Endothelial cell (in vitro differentiated cells): ENCODE measurements at regions not wholly inside any gene's neighbourhood (a gene's known extent, or its start where the extent isn't known, plus 50 kb on each side); places are given as distances from the start of the nearest gene placed in this dataset.

ENCODE experiments used
- DNase-seq: peaks from one replicate; pipeline ENCODE4 v3.0.0; 2021; ENCODE audit warnings: low spot score
- H3K27ac Mint-ChIP-seq: one replicate; pipeline ENCODE4 v1.8.0; 2021; ENCODE audit warnings: mixed read lengths, inconsistent platforms; ENCODE audit not compliant: unreplicated experiment
- H3K27me3 Mint-ChIP-seq: one replicate; pipeline ENCODE4 v1.8.0; 2021; ENCODE audit warnings: mild to moderate bottlenecking, moderate library complexity, mixed read lengths, inconsistent platforms; ENCODE audit not compliant: unreplicated experiment
- H3K36me3 Mint-ChIP-seq: one replicate; pipeline ENCODE4 v1.8.0; 2021; ENCODE audit warnings: mild to moderate bottlenecking, low read depth, mixed read lengths, inconsistent platforms; ENCODE audit not compliant: unreplicated experiment
- H3K4me1 Mint-ChIP-seq: one replicate; pipeline ENCODE4 v1.8.0; 2021; ENCODE audit warnings: mild to moderate bottlenecking, mixed read lengths, inconsistent platforms; ENCODE audit not compliant: unreplicated experiment
- H3K4me3 Mint-ChIP-seq: one replicate; pipeline ENCODE4 v1.8.0; 2021; ENCODE audit warnings: mild to moderate bottlenecking, mixed read lengths, inconsistent platforms; ENCODE audit not compliant: unreplicated experiment
- H3K9me3 Mint-ChIP-seq: one replicate; pipeline ENCODE4 v1.8.0; 2021; ENCODE audit warnings: mixed read lengths, inconsistent platforms; ENCODE audit not compliant: unreplicated experiment
- CTCF ChIP-seq: fragments of 200-600 bp; sonication (generic); IDR thresholded peaks from one replicate; pipeline ENCODE4 v1.5.0; 2021; ENCODE audit warnings: antibody characterized with exemption; ENCODE audit not compliant: unreplicated experiment

DNA sequence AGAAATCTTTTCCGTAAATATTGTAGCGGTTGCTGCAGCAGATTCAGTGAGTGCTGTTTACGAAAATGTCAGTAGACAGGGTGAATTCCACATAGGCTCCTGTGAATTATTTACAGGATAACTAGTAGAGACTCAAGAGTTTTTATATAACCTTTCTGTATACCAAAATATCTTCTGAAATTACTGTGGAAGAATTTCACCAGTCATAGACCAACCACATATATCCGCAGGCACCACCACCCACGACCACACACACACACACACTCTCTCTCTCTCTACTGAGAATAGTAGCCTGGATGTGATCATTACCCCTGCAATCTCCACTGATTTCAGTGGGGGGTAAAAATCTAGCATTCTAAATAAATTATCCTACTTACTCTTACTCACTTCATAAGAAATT lies 341.8 kb downstream of the RBM43 start:
- peaks cover 3% of the 10 kb centered on the region for H3K4me1 Mint-ChIP-seq
- DNase-seq: no peak
- H3K9me3 Mint-ChIP-seq: no peaks in the 10 kb centered on the region
- H3K36me3 Mint-ChIP-seq: no peaks in the 10 kb centered on the region
- no peak overlapping the region for H3K27ac Mint-ChIP-seq
- H3K27me3 Mint-ChIP-seq: peaks cover 4% of the 10 kb centered on the region
- no peak overlapping the region for H3K4me3 Mint-ChIP-seq
- no peak for TF ChIP-seq CTCF

- no peak overlapping the region for H3K4me3 Mint-ChIP-seq
- no peak for DNase-seq
- no peaks in the 10 kb centered on the region for H3K4me1 Mint-ChIP-seq
- H3K9me3 Mint-ChIP-seq: no peaks in the 10 kb centered on the region
- no peak for TF ChIP-seq CTCF
- peaks cover 2% of the 10 kb centered on the region for H3K27me3 Mint-ChIP-seq
- H3K36me3 Mint-ChIP-seq: no peaks in the 10 kb centered on the region
- H3K27ac Mint-ChIP-seq: no peak overlapping the region
Observed at GRCh38 chr2:150917961-150918713, 343.5 kb downstream of the RBM43 start.

- no peak for TF ChIP-seq CTCF
- DNase-seq: no peak
- Mint-ChIP-seq H3K4me3 (no peak overlapping the region), H3K9me3 (no peaks in the 10 kb centered on the region), H3K27me3 (peaks cover 2% of the 10 kb centered on the region), H3K4me1 (no peaks in the 10 kb centered on the region), H3K27ac (no peak overlapping the region), H3K36me3 (no peaks in the 10 kb centered on the region)
Observed at GRCh38 chr2:150916467-150917396, 344.9 kb downstream of the RBM43 start.

DNA sequence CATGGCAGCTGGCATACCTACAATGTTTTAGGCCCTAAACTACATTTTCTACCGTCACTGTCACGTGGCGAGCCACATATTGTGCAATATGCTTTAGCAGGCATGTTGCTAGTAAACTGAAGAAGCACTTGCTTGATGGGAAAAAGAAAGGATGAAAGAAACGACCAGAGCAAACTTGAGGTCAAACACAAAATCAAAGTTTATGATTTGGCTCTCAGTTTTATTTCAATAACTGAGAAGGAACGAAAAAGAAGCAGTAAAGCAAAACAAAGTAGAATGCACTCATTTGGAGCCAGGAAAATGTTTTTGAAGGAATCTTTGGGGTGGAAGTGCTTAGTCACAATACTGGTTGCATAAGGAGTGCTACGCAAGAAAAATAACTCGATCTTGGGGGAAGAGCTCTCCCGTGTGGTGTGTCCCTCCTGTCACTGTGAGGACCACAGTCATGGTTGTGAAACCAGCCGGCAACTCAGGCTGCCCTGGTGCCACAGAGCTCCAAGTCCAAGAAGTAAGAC lies 349.8 kb downstream of the RBM43 start:
- H3K27ac Mint-ChIP-seq: no peak overlapping the region
- H3K4me1 Mint-ChIP-seq: no peaks in the 10 kb centered on the region
- DNase-seq: no peak
- H3K27me3 Mint-ChIP-seq: no peaks in the 10 kb centered on the region
- H3K36me3 Mint-ChIP-seq: no peaks in the 10 kb centered on the region
- no peak overlapping the region for H3K4me3 Mint-ChIP-seq
- H3K9me3 Mint-ChIP-seq: no peaks in the 10 kb centered on the region
- TF ChIP-seq CTCF: no peak
